Thoracic aorta (tissue), 2 donors: ENCODE measurements at regions not wholly inside any gene's neighbourhood (a gene's known extent, or its start where the extent isn't known, plus 50 kb on each side); places are given as distances from the start of the nearest gene placed in this dataset.

Experiments used
- ATAC-seq: fragments of 150-250 bp; one replicate; pipeline ENCODE4 v1.8.0; 2017; ENCODE audit warnings: low read depth; ENCODE audit not compliant: insufficient number of reproducible peaks, low FRiP score
- DNase-seq: peaks from one replicate; pipeline ENCODE4 v3.0.0-alpha.2; 2020; ENCODE audit warnings: low spot score
- H3K27ac ChIP-seq, 2 donors: fragments of 200-600 bp; sonication (generic); 1 replicate in 1 of 2; 2 replicates in 1 of 2; pipeline ENCODE4 v1.5.1; 2016; ENCODE audit warnings: mild to moderate bottlenecking in 2 of 2, moderate library complexity in 2 of 2
- H3K27me3 ChIP-seq: fragments of 200-600 bp; sonication (generic); replicated peaks from 2 replicates; pipeline ENCODE4 v1.6.0; 2016; ENCODE audit warnings: mild to moderate bottlenecking; ENCODE audit not compliant: insufficient read depth
- H3K36me3 ChIP-seq: fragments of 200-600 bp; sonication (generic); one replicate; pipeline ENCODE4 v1.5.1; 2016
- H3K4me1 ChIP-seq, 2 donors: fragments of 200-600 bp; sonication (generic); 1 replicate in 1 of 2; 2 replicates in 1 of 2; pipeline versions ENCODE4 v1.5.1 to v1.6.0; 2016; ENCODE audit warnings: low read depth in 2 of 2, mild to moderate bottlenecking in 1 of 2; ENCODE audit not compliant: control insufficient read depth in 1 of 2
- H3K4me3 ChIP-seq: fragments of 200-600 bp; sonication (generic); 2 replicates; pipeline ENCODE4 v1.5.1; 2016; ENCODE audit warnings: mild to moderate bottlenecking
- H3K9me3 ChIP-seq: fragments of 200-600 bp; sonication (generic); 2 replicates; pipeline ENCODE4 v1.5.1; 2016
- TF ChIP-seq, protein P1 (sequence below): fragments of 200-600 bp; sonication (generic); IDR thresholded peaks from one replicate; pipeline ENCODE4 v1.5.1; 2019; ENCODE audit warnings: antibody characterized with exemption

GRCh38 chrX:35339796-35340195, 397.2 kb downstream of the FAM47B start:
- Histone ChIP-seq H3K9me3 (no peaks in the 10 kb centered on the region), H3K27ac (no peak overlapping the region), H3K4me1 (no peaks in the 10 kb centered on the region), H3K36me3 (no peaks in the 10 kb centered on the region), H3K4me3 (no peak overlapping the region), H3K27me3 (no peaks in the 10 kb centered on the region)
- ATAC-seq (no peak), DNase-seq (no peak)
- TF ChIP-seq, protein P1, sequence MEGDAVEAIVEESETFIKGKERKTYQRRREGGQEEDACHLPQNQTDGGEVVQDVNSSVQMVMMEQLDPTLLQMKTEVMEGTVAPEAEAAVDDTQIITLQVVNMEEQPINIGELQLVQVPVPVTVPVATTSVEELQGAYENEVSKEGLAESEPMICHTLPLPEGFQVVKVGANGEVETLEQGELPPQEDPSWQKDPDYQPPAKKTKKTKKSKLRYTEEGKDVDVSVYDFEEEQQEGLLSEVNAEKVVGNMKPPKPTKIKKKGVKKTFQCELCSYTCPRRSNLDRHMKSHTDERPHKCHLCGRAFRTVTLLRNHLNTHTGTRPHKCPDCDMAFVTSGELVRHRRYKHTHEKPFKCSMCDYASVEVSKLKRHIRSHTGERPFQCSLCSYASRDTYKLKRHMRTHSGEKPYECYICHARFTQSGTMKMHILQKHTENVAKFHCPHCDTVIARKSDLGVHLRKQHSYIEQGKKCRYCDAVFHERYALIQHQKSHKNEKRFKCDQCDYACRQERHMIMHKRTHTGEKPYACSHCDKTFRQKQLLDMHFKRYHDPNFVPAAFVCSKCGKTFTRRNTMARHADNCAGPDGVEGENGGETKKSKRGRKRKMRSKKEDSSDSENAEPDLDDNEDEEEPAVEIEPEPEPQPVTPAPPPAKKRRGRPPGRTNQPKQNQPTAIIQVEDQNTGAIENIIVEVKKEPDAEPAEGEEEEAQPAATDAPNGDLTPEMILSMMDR, result no peak

- Histone ChIP-seq H3K4me1 (no peaks in the 10 kb centered on the region), H3K9me3 (no peaks in the 10 kb centered on the region), H3K36me3 (no peaks in the 10 kb centered on the region), H3K4me3 (no peak overlapping the region), H3K27ac (no peak overlapping the region), H3K27me3 (no peaks in the 10 kb centered on the region)
- ATAC-seq (no peak), DNase-seq (no peak)
- TF ChIP-seq, protein P1, result no peak
Measured at GRCh38 chrX:35340465-35340864, 397.9 kb downstream of the FAM47B start.

DNA sequence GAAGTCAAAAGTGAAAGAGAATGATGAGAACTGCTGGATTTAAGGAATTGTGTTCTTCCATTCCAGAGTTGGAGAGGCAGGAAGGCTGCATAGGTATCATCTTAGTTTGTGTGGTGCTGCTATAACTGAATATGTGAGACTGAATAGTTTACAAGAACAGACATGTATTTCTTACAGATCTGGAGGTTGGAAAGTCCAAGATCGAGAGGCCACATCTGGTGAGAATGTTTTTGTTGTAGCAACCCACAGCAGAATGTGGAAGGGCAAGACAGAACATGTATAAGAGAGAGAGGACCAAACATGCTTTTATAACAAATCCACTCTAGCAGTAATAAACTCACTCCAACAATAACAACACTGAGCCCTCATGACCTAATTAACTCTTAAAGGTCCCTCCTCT, 408.6 kb downstream of the FAM47B start:
- Histone ChIP-seq H3K4me3 (no peak overlapping the region), H3K4me1 (no peaks in the 10 kb centered on the region), H3K36me3 (no peaks in the 10 kb centered on the region), H3K9me3 (no peaks in the 10 kb centered on the region), H3K27me3 (no peaks in the 10 kb centered on the region), H3K27ac (no peak overlapping the region)
- no peak for ATAC-seq
- TF ChIP-seq, protein P1, result no peak
- DNase-seq, result no peak

DNA sequence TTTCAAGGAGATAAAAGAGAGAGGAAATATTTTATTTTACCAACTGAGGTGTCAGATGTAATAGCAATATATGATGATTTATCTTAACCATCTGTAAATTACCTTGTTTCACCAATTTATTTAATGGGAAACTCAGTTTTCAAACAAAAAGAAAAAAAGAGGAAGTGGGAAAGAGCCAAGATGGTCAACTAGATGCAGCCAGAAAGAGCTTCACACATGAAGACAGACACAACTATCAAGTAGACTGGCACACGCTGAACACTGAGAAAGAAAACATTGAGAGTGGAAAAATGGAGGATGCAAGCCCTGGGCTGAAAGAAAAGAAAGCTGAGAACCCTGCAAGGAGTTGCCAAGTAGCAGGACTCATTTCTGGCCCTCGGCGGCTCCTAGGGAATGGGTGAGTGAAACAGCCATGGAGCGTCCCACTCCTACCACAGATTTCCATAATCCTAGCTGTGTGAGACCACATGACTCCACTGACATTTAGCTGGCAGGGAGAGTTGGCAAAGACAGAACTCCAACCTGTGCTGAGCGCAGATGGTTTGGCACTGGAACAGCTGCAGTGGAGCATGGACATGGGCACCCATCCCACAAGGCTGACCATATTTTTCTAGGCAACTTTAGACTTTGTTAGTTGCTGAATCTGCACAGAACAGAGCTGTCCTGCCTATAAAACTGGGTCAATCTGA, 409.3 kb downstream of the FAM47B start:
- H3K27ac ChIP-seq, result no peak overlapping the region
- H3K4me1 ChIP-seq, result no peaks in the 10 kb centered on the region
- DNase-seq (no peak), ATAC-seq (no peak)
- H3K36me3 ChIP-seq, result no peaks in the 10 kb centered on the region
- TF ChIP-seq, protein P1, result no peak
- no peaks in the 10 kb centered on the region for H3K27me3 ChIP-seq
- H3K9me3 ChIP-seq, result no peaks in the 10 kb centered on the region
- no peak overlapping the region for H3K4me3 ChIP-seq

DNA sequence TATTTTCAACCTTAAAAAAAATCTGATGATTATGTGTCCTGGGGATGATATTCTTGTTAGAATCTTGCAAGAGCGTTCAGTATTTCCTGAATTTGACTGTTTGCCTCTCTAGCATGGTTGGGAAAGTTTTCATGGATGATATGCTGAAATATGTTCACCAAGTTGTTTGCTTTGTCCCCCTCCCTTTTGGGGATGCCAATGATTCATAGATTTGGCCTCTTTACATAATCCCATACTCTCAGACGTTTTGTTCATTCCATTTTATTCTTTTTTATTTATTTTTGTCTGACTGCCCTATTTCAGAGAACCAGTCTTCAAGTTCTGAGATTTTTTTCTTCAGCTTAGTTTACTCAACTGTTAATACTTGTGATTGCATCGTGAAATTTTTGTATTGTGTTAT, 415.1 kb downstream of the FAM47B start:
- no peak for DNase-seq
- Histone ChIP-seq H3K27me3 (no peaks in the 10 kb centered on the region), H3K36me3 (no peaks in the 10 kb centered on the region), H3K27ac (no peak overlapping the region), H3K9me3 (no peaks in the 10 kb centered on the region), H3K4me3 (no peak overlapping the region), H3K4me1 (no peaks in the 10 kb centered on the region)
- ATAC-seq, result no peak
- TF ChIP-seq, protein P1, result no peak
